HG02588 (cell line): ENCODE measurements at regions not wholly inside any gene's neighbourhood (a gene's known extent, or its start where the extent isn't known, plus 50 kb on each side); places are given as distances from the start of the nearest gene placed in this dataset.
"Not testable (repeated sequence)": the region's sequence is repeated elsewhere in the genome, so short reads cannot be mapped to it uniquely, and the experiment has no call there.

Experiments used
- ATAC-seq: cut with Tn5 transposase; IDR thresholded peaks from one replicate; pipeline ENCODE4 v1.9.1; 2021; ENCODE audit warnings: mild to moderate bottlenecking, moderate library complexity; ENCODE audit not compliant: unreplicated experiment

DNA sequence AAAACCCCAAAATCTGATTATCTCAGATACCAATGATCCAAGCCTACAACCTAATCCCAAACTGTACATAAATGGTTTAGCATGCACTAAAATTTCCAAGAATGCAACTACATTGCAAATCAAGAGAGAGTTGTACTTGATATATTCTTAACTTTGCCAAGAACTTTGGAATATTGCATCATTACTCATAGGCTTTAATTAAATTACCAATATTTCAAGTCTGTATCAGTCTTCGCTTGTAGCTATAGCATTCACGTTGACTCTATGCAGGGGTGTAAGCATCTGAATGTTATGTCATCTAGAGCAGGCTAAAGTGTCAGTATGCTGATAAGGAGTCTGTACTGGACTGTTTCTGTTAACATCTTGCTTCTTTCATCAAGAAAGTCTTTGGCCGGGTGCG lies 56.3 kb downstream of the FOXI3 start:
- ATAC-seq, result no peak

DNA sequence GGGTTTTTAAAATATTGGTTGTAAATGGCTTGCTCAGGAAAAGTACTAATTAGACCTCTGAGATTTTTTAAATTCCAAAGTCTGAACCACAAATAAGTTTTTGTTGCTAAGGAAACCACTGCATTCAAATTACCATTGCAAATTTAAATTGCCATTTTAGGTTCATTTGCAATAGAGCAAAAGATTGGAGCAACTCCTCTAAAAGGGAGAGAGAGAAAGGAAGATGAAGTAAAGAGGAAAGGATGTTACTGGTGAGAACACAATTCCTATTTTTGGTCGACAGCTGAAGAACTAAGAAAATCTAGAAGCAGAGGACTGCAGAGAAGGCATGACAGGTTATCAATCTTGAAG lies 74.9 kb downstream of the FOXI3 start:
- ATAC-seq, result no peak

DNA sequence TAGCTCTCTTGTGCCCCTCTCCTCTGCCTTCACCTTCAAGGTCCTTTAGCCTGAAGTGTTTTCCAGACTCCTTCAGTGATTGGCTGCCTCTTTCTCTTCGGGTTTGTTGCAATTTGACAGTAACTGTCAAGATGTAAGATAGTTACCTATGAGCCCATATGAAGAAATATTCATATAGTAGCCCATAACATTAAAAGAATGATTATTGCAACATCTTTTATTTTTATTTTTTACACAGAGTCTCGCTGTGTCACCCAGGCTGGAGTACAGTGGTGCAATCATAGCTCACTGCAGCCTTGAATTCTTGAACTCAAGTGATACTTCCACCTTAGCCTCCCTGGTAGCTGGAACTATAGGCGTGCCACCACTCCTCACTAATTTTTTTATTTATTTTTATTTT lies 80.5 kb downstream of the FOXI3 start:
- ATAC-seq, result no peak

DNA sequence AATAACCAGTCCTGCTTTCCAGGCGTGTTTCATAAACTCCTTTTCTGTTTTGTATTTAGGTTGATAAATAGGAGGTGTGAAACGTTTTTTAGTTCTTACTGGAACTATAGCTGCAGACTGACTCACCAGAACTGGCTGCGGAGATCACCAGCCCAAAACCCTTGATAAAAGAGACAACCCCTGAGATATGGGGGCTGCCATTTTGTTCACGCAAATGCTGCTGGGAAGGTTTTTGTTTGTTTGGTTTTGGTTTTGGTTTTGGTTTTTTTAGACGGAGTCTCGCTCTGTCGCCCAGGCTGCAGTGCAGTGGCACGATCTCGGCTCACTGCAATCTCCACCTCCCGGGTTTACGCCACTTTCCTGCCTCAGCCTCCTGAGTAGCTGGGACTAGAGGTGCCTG lies 87.1 kb downstream of the FOXI3 start:
- not testable (repeated sequence) for ATAC-seq

DNA sequence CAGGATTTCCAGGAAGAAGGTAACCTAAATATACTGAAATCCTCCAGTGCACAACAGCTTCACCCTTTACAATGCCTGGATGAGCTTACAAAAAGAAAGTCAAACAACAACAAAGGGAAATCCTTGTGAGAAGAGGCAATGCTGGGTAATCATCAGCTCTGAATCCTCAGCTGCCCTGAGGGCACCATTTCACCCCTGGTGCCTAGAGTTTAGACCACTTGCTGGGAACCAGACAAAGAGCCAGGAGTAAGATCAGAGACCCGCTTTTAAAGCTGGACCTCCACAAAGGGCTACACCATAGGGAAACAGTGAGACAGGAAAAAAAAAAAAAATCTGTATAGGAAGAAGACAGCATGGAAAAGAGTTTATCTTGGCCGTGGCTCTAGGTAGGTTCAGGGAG lies 97.0 kb downstream of the FOXI3 start:
- ATAC-seq, result no peak

DNA sequence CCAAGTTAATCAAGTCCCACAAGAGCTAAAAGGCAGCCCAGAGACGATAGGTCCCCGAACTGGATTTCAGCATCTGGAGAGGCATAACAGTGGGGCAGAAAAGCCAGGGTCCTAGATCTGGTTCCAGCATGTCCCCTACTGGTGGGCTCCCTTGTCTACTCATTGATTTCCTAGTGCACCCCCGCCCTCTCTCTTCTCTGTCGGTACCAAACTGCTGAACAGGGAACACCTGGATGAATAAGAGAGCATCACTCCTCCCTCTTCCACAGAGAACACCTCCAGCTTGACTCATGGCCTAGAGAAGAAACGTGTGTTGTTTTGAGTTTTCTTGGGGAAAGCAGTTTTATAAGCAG lies 101.3 kb downstream of the FOXI3 start:
- ATAC-seq, result no peak

DNA sequence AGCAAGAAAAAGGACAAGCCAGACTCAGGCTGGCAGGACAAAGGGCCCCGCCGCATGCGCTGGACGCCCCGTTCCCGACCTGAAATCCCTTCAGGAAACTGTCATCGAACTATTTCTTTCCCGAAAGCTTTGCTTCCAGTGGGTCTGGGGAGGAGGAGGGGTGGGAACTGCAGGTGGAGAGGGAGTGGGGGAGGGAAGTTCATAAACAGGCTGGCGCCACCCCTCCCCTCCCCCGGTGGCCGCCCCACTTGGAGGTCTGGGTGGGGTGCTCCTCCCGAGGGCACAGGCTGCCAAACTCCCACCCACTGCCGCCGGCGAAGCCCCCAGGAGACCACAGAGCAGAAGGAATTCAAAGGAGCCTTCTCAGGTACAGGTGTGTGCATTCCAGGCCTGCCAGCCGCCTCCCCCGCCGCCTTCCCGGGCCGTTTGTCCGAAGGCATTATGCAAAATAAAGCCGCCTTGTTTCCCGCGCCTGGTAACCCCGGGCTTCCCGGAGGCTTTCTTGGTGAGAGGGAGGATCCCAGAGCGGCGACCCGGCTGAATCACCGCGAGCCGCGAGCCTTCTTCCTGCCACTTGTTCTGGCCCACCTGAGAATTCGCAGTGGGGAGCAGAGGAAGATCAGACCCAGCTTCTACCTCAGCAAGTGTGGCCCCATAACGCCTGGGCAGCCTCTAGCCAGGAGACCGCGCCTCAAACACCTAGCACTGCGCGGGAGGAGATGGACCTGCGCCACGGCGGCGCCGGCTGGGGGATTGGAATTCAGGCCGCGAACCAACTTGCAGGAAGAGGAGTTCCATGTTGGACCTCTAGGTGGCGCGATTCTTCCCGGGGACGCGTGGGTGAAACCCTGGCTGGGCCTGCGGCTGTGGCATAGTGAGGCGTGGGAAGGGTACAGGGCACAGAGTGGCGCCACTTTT lies 101.9 kb downstream of the FOXI3 start:
- no peak for ATAC-seq

DNA sequence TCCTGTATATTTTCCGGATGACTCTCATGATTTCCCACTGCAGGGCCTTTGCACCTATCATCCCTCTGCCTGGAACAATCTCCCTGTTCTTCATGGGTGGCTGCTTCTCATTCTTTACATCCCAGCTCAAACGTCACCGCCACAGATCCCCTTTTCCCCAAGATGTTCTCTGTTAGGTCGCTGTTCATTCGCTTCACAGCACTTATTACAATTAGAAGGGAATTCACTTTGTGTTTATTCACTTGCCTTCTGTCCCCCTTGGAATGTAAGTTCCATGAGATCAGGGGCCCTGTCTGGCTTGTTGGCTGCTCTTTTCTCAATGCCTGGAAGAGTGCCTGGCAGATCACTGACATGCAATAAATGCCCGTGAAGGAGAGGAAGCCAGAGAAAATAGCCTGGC lies 106.7 kb downstream of the FOXI3 start:
- ATAC-seq, result no peak

DNA sequence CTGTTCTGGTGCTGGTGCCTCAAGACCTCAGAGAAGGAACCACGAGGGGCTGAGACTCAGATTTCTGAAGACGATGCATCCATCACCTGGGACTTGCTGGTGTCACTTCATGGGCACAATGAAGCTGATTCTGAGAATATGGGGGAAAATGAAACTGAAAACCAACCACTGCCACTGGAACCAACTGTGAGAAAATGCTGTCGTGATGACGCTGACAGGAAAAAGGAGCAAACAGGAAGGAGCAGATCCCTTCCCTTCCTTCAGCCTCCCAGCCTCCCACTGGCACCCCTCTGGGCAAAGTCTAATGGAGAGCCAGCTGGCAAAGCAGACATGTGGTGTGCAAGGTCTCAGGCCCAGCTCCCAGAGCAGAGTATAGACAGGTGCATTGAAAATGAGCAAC lies 109.7 kb downstream of the FOXI3 start:
- ATAC-seq, result no peak

DNA sequence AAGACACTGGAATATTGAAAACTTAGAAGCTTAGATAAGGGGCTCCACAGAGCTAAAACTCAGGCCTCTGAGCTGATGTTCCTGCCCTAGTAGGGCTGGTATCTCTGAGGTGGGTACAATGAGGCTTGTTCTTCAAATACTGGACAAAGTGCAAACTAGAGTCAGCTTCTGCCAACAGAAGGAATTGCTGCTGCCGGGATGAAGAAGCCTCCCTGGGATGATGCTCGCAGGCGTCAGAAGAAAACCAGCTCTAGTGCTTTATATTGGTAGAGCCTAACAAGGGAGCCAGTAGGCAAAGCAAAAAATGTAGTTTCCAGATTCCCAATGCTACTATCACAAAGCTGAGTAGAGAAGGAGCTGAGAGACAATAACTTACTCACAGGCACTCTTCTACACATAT lies 118.1 kb downstream of the FOXI3 start:
- no peak for ATAC-seq

DNA sequence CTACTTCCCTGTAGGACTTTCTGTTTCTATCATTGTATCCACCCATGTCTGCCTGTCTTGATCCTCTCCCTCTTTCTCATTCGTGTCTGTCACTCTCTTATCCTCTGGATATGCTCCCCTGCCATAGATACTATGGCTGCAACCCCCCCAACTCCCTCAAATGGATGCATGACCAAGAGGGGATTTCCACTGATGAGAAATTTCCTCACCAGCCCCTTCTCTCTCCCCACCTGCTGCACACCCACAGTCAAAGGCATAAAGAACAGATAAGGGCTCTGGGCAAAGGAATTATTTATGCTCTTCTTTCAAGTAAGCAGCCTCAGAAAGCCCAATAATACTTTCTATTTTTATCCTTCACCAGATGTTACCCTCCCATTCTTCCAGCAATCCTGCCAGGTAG lies 121.3 kb downstream of the FOXI3 start:
- no peak for ATAC-seq

DNA sequence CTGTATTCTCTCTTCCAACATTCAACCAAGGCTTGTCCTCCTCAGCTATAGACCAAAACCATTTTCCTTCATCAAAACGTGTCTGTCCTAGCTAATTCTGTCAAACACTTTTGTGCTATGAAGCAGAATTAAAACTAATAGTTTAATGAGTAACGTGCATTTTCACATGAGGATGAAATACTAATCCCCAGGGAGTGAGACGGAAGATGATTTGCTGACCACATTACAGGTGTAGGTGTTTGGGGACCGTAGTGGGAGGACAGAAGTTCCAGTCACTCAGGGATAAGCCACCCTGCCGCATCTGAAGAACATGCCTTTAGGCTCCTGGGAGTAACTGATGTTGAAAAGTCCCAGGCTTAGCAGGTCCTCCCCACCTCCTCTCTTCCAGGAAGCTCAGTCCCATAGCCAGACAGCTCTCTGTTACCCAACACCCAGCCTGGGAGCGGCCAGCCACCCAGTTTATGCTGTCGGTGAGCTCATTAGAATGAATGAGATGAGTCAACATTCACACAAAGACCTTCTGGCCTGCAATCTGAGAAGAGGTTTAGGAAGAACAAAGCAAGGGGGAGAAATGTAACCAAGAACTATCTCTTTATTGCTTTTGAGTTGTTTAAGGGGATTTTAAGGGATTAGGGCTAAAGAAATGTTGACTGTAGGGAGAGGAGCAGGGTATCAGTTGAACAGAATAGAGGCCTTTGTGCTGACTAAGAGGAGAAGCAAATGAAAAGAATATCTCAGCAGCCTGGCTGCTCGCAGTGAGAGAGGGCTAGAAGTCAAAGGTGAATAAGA lies 122.5 kb downstream of the FOXI3 start:
- peak; percentile 72 for ATAC-seq

DNA sequence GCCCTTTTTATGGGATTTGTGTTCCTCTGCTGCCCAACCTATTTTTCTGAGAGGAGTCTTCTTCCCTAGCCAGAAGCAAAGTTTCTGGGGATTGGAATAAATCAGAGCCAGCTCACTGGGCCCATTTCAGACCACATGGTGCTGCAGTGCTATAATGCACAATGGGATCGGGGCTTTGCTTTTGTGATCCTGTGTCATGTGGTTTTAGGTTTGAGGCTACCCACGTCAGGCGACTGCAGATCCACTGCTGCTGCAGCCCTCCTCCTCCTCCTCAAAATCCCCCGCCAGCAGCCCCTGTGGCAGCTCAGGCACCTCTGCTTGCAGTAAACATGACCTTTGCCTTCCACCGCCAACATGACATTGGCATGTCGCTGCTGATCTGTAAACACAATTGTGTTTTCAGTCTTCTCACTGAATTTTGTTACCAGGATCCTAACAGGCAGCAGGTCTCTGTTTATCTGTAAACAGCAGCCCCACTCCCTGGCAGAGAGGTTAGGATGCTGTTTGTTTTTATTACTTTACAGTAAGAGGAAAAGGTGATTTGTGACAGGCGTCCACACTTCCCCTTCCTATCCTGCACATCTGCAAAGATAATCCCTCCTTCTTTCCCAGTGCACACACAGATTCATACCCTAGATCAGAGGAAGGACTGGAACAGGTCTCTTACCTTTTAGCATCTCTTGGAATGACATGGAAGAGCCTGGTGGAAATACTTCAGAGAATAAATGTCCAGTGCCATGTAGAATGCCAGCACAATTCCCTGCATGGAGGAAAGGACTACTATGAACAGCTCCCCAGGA lies 130.8 kb downstream of the FOXI3 start:
- no peak for ATAC-seq

DNA sequence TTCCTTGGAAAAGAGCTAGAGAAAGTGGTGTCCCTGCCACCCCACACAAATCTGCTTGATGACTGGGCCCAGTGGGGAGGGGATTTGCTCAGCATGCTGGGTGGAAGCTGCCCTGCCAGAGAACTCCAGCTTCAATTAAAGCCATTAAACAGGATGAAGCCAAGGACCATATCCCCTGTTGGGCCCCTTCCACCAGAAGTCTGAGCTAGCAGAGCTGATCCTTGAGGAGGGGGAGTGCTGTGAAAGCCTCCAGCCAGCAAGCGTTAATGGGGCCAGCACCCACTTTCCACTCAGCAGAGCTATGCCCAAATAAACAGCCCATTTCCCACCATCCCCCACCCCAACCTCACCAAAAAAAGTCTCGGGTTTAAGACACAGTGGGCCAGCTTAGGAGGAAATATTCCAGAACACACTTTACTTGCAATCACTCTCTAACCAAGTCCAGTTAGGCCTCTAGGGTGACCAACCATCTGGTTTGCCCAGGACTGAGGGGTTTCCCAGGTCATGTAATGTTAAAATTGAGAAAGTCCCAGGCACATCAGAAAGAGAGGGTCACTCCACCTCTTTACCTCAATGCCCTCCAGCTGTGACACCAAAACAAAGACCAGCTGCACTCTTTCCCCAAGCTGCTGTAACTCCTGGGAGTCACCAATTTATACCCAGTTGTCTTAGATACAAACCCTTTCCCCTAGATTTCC lies 132.3 kb downstream of the FOXI3 start:
- no peak for ATAC-seq

DNA sequence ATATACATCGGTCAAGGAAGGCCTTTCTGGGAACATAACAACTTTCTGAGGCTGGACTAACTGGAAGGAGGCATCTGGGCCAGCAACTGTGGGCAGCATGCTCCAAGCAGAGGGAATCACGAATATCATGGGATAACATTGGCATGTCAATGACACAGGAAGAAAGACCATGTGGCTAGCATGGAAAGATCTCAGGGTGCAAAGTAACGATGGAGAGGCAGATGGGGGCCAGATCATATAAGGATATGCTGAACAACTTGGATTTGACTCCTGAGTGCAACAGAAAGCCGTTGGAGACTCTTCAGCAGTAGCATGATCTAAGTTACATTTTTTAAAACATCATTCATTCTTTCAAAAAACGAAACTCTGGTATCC lies 133.6 kb downstream of the FOXI3 start:
- ATAC-seq, result no peak

DNA sequence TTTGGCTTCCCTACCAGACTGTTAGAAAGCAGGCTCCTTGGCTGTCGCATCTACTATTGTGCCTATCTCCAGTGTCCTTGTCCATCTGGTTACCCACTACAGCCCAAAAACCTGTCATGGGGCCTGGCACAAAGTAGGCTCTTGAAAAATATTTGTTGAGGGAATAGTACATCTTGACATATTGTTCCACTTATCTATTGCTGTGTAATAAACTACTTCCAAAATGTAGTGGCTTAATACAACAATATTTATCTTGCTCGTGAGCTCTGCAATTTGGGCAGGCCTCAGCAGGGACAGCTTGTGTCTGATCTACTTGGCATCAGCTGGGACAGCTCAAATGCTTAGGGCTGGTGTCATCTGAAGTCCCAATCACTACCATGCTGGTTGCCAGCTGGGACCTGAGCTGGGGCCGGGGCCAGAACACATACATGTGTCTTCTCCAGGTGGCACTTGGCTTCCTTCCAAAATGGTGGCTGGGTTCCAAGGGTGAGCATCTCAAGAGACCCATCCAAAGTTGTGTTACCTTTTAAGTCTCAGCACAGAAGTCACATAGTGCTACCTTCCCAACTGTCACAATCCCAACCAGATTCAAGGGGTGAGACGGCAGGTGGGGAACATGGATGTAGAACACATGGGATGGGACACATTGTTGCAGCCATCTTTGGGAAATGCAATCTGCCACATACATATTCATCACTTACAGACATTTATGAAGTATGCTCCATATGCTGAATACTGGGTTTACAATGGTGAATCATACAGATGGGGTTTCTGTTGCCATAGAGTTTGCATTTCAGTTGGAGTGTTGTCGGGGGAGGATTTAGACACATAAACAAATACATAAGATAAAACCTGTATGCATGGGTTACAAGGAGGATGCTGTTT lies 134.2 kb downstream of the FOXI3 start:
- no peak for ATAC-seq

DNA sequence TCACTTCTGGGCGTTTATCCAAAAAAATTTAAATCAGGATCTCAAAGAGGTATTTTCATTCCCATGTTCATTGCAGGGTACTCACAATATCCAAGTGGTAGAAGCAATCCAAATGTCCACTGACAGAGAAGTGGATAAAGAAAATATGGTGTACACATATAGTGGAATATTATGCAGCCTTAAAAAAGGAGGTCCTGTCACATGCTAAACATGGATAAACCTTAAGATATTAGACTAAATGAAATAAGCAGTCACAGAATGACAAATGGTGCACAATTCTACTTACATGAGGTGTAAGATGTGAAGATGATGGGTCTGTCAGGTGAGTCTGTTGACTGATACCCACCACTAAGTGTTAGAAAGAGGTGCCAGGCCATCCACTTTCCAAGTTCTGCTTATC lies 140.6 kb downstream of the THNSL2 start:
- ATAC-seq, result no peak

DNA sequence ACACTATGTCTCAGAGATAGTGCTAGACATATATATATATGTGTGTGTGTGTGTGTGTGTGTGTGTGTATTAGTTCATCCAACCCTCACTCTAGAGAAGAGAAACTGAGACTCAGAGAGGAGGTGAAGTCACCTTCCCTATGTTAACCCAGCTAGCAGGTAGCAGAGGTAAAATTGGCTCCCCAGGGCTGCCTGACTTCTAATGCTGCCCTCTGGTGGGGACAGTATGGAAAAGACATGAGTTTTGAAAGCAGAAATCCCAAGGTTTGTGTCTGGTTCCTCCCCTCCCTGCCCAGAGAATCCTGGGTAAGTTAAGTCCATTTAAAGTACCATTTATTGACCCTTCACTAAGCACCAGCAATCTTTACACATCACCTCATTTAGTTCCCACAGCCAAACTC lies 137.7 kb downstream of the THNSL2 start:
- no peak for ATAC-seq

DNA sequence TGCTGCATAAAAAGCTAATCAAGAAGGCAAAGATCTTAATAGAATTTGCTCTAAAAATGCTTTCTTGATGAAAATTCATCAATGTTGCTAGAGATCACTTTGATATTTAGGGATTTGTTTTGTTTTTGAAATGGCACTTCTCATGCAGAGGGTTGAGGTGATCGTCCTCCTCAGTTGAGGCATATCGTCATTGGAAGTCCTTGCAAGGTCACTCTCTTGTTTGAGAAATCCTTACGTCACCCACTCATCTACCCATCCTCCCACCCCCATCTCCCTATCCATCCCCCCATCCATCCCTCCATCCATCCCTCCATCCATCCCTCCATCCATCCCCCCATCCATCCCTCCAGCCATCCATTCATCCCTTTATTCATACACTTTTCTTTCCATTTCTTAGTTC lies 133.7 kb downstream of the THNSL2 start:
- no peak for ATAC-seq

DNA sequence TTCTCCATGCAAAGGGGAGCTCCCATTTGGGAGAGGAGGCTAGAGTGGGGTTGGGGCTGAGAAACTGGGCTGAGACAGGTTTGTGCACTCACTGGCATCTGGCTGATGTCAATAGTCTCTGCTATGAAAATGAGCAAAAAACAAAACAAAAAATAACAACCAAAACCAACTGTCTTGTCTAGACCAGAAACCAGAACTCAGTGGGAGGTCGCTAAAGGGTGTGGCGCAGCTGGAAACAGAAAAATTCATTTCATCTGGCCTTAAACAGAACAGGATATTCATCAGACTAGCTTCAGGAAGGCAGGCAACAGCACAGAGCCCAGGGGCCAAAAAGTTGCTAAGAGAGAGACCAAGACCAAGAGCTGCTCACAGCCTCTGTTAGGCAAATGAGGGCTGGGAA lies 126.1 kb downstream of the THNSL2 start:
- no peak for ATAC-seq
